HUDEP-2 (cell line): ENCODE measurements at regions not wholly inside any gene's neighbourhood (a gene's known extent, or its start where the extent isn't known, plus 50 kb on each side); places are given as distances from the start of the nearest gene placed in this dataset.

Experiments
- DNase-seq, 76 experiments: peaks; one replicate each; lab custom pipeline; 2025; ENCODE audit not compliant: unreplicated experiment in 76 of 76; lab: John Stamatoyannopoulos, UW

GRCh38 chr14:82502043-82502442, 968.4 kb upstream of the SEL1L start:
- DNase-seq: no peak

DNA sequence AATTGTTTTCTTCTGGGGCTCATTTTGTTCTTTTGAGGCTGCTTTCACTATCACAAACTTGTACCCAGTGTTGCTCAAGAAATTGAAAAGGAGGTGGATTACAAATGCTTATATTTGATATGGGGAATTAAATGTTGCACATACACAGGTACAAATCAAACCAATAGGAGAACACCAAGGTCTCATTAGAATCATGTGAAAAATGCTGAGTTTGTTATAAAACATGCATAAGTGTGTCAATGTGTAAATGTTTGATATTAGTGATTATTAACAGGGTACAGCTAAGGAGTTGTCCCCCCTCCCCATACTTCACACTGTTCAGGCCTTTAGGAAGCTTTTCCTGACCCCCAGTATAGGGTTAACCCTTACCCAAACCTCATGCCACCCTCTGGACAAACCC, 971.2 kb upstream of the SEL1L start:
- no peak for DNase-seq

GRCh38 chr14:82510007-82510406, 976.4 kb upstream of the SEL1L start:
- no peak for DNase-seq

DNA sequence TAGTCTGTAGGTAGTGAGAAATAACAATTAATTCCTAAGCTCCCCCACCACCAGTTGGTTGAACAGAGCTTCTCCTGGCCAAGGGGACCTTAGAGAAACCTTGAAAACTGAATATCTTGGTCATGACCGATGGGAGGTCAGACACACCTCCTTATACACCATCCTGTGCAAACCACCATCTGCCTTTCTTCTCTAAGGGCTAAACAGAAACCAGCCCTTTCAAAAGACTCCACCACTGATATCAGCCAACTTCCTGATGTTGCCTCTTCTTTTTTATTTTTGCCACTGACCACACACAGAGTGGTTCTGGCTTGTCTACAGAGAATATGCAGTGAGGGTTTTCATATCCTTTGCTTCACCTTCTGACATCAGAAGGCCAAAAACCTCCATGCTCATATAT, 977.7 kb upstream of the SEL1L start:
- DNase-seq: no peak

DNA sequence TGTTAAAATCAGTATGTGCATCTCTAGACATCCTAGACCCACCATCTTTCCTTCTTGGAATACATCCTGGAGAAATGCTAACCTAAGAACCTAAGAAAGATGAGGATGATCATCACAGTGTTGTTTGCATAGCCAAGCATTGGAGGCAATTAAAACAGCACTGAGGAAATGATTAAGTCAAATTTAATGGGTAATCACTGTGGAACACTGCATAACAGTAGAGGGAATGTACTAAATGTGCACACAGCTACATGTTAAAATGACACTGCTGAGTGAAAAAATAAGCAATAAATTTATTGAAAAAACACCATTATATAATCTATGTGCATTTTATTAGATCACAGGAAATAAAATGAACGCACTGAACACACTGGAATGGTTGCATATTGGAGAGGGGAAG, 987.1 kb upstream of the SEL1L start:
- DNase-seq: no peak

- no peak for DNase-seq
Observed at GRCh38 chr14:82521191-82521590, 987.5 kb upstream of the SEL1L start.

GRCh38 chr14:82528016-82528415, 994.4 kb upstream of the SEL1L start:
- DNase-seq: no peak

- no peak for DNase-seq
Observed at GRCh38 chr14:82533351-82533750, 999.7 kb upstream of the SEL1L start.

DNA sequence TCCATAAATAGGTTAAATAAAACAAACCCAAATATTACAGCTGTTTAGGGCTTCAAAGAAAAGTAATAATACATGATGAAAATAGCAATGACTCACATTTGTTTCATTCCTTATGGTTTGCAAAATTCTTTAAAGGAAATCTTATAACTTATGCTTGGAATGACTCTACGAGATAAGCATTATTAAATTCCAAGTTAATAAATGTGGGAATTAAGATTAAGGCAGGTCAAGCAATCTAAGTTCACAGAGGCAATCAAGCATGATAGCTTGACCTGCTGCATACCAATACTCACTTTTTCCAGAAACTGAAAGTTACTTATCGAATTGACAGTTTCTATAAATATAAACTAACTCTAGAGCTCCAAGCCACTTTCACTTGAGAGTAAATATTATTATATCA, 1002.9 kb upstream of the SEL1L start:
- no peak for DNase-seq

DNA sequence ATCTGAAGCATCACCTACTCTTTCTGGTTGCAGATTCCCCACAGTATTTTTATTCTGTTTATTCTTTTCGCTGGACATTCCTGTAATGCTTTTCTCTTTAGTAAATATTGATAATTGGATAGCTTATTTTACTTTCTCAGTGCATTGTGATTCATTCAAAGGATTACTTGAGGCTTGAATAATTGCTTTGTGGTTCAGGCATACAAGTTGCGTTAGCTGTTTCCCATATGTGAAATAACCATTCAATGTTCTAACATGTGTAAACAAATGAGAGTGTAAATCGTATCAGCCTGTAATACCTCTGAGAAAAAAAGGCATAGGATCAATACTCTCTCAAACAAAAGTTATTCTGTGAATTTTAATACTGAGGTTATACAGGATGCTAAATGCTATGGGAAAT, 1004.2 kb upstream of the SEL1L start:
- DNase-seq: no peak

DNA sequence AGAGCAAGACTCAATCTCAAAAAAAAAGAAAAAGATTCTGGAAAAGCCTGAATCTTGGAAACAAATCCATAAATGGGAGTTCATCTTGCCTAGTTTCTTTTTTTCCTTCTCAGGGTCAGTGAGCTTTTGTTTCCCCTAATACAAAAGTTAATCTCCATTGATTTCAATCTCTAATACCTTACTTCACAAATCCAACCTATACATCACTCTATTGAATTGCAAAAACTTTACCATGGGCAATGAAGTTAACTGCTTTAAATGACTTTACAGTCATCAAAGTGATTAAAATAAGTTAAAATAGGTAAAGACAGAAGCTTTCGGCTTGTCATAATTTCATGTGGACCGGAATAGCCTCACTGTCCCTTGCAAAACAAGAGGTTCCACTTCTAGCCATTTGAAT, 1012.7 kb upstream of the SEL1L start:
- DNase-seq: no peak

DNA sequence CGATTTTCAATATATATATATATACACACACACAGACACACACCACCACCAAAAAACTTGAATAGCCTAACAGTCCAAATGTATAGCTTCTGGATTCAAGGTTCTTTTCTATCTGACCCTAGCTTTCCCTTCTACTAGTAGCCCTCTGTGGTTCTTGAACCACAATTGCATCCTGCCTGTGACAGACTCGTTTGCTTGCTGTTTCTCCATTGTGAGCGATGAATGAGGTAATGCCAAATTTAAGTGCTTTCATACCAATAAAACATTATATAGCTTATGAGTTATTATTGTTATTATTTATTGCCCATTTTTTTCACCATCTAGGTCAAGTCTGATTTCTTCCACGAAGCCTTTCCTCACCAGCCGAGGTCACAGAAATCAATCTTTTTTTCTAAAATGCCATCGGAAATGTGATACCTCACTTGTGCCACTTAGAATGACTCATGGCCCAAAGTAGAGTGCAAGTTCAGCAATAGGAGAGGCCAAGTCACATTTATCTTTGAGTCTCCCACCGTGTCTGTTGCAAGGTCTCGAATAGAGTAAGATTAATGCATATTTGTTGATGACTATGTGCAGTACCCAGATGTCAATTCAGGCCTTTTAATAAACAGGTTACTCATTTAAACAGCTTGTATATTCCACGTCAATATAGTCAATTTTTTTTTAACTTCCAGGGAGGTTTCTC, 1015.8 kb upstream of the SEL1L start:
- no peak for DNase-seq

- no peak for DNase-seq
Observed at GRCh38 chr14:82562881-82563280, 1029.2 kb upstream of the SEL1L start.

- DNase-seq: no peak
Observed at GRCh38 chr14:82565825-82566224, 1032.2 kb upstream of the SEL1L start.

DNA sequence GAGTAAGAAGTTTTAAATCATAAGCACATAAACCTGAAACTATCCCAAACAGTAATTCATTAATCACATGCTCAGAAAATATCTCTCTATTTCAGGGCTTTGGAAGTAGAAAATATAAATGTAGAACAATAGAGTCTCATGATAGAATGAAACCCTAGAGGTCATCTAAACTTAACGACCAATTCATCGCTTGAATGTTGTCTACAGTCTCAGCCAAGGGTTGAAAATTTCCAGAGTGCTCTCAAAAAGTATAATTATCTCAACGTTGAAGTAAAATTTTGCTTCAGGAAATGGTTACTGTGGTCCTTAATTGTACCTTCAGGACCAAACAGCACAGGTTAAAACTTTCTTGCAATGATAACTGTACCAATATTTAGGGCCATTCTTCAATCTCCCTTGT, 1053.6 kb upstream of the SEL1L start:
- DNase-seq: no peak

DNA sequence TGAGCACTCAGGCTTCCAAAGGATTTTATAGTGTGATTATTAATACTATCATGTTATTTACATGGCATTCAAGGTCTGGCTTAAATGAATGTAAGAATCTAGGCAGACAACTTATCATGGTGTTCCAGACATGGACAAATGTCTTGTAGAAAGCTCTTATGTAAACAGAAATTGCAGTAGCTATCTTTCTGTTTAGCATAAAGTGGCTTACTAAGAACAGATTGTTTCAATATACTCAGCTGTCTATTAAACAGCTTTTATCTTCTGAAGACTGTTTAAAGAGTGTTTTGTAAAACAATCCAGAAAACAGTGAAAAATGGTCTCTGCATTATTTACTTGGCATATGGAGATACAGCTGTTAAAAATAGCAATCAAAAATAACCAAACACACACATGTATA, 1061.8 kb upstream of the SEL1L start:
- no peak for DNase-seq

DNA sequence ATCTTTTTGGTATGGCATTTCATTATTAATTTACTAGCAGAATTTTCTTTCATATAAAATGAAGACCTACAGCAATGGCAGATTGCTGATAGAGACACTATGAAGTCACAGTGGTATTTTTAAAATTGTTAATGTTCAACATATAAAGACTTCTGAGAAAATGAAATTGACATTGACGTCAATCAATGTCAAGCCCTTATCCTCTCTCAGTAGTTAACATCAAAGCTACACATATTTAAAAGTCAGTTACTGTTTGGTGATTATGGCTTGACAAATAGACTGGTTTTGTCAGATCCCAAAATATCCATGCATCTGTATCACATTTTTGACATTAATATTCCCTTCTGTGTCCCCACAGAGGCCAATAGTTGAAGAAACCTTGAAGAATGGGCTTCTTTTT, 1069.1 kb upstream of the SEL1L start:
- DNase-seq: no peak

DNA sequence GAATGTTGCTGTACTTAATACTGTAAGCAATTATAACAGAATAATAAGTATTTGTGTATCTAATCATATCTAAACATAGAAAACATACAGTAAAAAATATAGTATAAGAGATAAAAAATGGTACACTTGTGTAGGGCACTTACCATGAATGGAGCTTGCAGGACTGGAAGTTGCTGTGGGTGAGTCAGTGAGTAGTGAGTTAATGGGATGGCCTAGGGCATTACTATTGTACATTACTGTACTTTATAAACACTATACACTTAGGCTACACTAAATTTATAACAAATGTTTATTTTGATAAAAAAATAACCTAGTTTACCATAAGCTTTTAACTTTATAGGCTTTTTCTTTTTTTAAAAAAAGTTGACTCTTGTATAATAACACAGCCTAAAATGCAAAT, 1071.2 kb upstream of the SEL1L start:
- no peak for DNase-seq

DNA sequence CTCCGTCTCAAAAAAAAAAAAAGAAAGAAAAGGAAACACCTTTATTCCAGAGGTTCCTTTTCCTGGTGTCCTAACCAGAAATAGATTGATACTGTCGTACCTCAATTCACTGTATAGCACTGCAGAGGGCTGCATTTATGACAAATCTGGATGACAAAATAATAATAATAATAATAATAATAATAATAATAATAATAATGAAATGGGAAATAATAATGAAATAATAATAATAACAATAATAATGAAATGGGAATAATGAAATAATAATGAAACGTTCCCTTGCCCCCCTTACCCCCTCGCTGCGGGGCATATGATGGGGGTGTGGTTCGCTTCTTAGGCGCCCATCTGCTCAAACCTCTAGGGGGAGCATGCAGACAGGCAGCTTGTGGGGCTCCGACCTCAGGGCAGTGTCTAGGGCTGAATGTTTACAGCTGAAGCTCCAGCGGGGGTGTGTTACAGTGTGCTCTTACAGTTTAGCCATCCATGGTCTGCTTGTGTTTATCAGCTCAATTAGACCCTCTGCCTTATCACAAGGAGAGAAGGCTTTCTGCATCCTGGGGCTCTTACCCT, 1088.3 kb upstream of the SEL1L start:
- no peak for DNase-seq

DNA sequence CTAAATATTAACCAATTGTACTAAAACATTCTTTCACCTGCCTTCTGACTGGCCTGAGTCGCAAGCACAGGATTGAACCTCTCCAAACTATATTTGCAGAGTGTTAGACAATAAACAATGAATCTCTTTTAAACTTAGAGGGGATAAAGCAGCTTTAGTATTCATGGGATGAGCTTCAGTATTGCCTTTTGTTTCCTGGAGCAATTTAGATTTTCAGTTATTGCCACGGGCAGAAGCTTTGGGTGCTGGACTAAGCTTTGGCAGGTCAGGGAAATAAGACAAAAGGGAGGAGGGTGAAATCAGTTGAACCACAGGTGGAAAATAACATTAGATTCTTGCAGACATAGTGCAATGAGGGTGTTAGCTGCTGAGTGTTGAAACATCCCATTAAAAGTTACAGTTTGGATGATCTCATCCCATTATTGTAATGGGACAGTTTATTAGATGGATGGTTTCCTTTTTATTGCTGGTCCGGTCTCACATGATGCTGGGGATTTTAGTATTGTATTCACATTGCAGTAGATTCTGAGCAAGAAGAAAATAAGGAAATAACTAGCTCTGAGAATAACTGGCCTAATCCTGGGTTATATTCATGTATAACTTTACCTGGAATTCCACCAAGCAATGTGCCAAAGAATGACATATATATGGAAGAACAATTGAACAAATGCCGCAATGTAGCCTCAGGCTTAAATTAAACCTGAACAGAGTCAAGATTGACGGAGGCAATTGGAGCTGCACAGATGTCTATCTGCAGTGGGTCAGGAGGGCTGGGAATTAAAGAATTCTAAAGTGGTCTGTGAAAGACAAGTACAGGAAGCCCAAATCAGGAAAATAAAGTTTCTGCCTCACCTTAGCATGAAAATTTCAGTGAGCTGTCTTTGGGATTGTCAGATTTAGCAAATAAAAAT, 1092.8 kb upstream of the SEL1L start:
- DNase-seq: no peak

- DNase-seq: no peak
Observed at GRCh38 chr14:82635915-82636314, 1102.3 kb upstream of the SEL1L start.

DNA sequence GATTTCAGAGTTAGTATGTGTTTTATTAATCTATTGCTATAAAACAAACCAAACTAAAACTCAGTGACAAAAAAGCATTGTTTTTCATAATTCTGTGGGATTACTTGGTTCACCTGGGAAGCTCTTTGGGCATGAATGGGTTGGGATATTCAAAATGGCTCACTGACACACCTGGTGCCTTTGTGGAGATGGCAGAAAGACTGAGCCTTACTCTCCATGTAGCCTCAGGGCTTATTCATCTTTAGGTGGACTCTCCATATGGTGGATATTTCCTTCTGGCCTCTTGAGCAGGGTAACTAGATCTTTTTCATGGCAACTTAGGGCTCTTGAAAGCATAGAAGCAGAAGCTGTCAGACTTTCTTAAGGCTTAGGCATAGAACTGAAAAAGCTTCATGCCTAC, 1102.8 kb upstream of the SEL1L start:
- DNase-seq: no peak
